Heart left ventricle (tissue), 13 donors: ENCODE measurements at regions not wholly inside any gene's neighbourhood (a gene's known extent, or its start where the extent isn't known, plus 50 kb on each side); places are given as distances from the start of the nearest gene placed in this dataset.

Source experiments
- CTCF ChIP-seq, 12 donors: fragments of 200-600 bp; sonication (generic) in 4 of 12; IDR thresholded peaks; one replicate each; pipeline versions ENCODE4 v1.5.0 to v1.8.0; 2018 to 2022; ENCODE audit warnings: antibody characterized with exemption in 12 of 12, mild to moderate bottlenecking in 5 of 12
- POLR2A ChIP-seq, 2 donors: fragments of 450-650 bp; IDR thresholded peaks; one replicate each; pipeline ENCODE4 v1.6.1; 2017; ENCODE audit warnings: antibody characterized with exemption in 2 of 2, mild to moderate bottlenecking in 2 of 2, moderate library complexity in 2 of 2
- donor health status: ischemic (EF 13 %, LVEDD 7.1; RV severe dilation, severe dysfunction).
- donor health status: DM: no; HTN: yes; CAD: no.
- donor health status: DM: no; HTN: no; CAD: no.
- donor health status: ischemic (EF 25% LVEDD 6.9; RV normal size, moderate dysfunction).
- donor health status: ischemic (EF 25% LVEDD 5.7; RV mildly dilated, moderate dysfunction).
- donor health status: ischemic (EF 35%, LVEDD 5.7; RV mildly dilated, moderate dysfunction).
- donor health status: nonischemic (EF 11% LVEDD 7.7; RV severe dilation, severe dysfunction).
- donor health status: DM: yes; HTN: yes; CAD: no.
- donor health status: PGD.
- donor health status: ischemic (EF 29% LVEDD 5.4; RV normal size, mild dysfunction).
- donor health status: nonischemic (EF 23%, LVEDD 6.1; RV moderate dilation, normal function).

- no peak for TF ChIP-seq CTCF (IDR thresholded peaks at IDR 0.05)
- no peak for TF ChIP-seq POLR2A (IDR thresholded peaks at IDR 0.05)
These were observed 124.5 kb downstream of the TLE3 start for GRCh38 chr15:69973102-69973714.
